ENCODE measurements at regions not wholly inside any gene's neighbourhood (a gene's known extent, or its start where the extent isn't known, plus 50 kb on each side); places are given as distances from the start of the nearest gene placed in this dataset.
A peak's percentile ranks its signal among the peaks of the same experiment; 100 is the strongest.

GRCh38 chr6:30804333-30804732 is 60.0 kb upstream of the IER3 start:
- TF ChIP-seq CTCF (IDR thresholded peaks at IDR 0.05): no peak
- H3K36me3 Mint-ChIP-seq (ENCODE audit: unreplicated experiment): no peaks in the 10 kb centered on the region
- peaks cover 23% of the 10 kb centered on the region for H3K4me1 Mint-ChIP-seq (ENCODE audit: unreplicated experiment)
- H3K27ac Mint-ChIP-seq (ENCODE audit: unreplicated experiment): no peak overlapping the region
- H3K27me3 Mint-ChIP-seq (ENCODE audit: unreplicated experiment): no peaks in the 10 kb centered on the region
- DNase-seq (ENCODE audit: extremely low spot score, unreplicated experiment): no peak
- no peak overlapping the region for H3K4me3 Mint-ChIP-seq (ENCODE audit: unreplicated experiment)
- H3K9me3 Mint-ChIP-seq (ENCODE audit: unreplicated experiment): no peaks in the 10 kb centered on the region

- Mint-ChIP-seq H3K36me3 (ENCODE audit: unreplicated experiment) (no peaks in the 10 kb centered on the region), H3K4me3 (ENCODE audit: unreplicated experiment) (no peak overlapping the region), H3K9me3 (ENCODE audit: unreplicated experiment) (no peaks in the 10 kb centered on the region)
These were observed 58.4 kb upstream of the IER3 start for GRCh38 chr6:30802731-30803130.

GRCh38 chr6:30801950-30802349 is 57.6 kb upstream of the IER3 start:
- H3K36me3 Mint-ChIP-seq (ENCODE audit: unreplicated experiment): no peaks in the 10 kb centered on the region
- no peaks in the 10 kb centered on the region for H3K9me3 Mint-ChIP-seq (ENCODE audit: unreplicated experiment)
- no peak for DNase-seq (ENCODE audit: extremely low spot score, unreplicated experiment)
- H3K27me3 Mint-ChIP-seq (ENCODE audit: unreplicated experiment): no peaks in the 10 kb centered on the region
- peaks cover 38% of the 10 kb centered on the region for H3K4me1 Mint-ChIP-seq (ENCODE audit: unreplicated experiment)
- peak overlapping the region; percentile 88 for H3K27ac Mint-ChIP-seq (ENCODE audit: unreplicated experiment)
- TF ChIP-seq CTCF (IDR thresholded peaks at IDR 0.05): no peak
- H3K4me3 Mint-ChIP-seq (ENCODE audit: unreplicated experiment): no peak overlapping the region

More at GRCh38 chr6:30802731-30803130, 58.4 kb upstream of the IER3 start:
- DNase-seq (ENCODE audit: extremely low spot score, unreplicated experiment): no peak
- no peak overlapping the region for H3K27ac Mint-ChIP-seq (ENCODE audit: unreplicated experiment)
- TF ChIP-seq CTCF (IDR thresholded peaks at IDR 0.05): no peak
- no peaks in the 10 kb centered on the region for H3K27me3 Mint-ChIP-seq (ENCODE audit: unreplicated experiment)
- peaks cover 38% of the 10 kb centered on the region for H3K4me1 Mint-ChIP-seq (ENCODE audit: unreplicated experiment)

DNA sequence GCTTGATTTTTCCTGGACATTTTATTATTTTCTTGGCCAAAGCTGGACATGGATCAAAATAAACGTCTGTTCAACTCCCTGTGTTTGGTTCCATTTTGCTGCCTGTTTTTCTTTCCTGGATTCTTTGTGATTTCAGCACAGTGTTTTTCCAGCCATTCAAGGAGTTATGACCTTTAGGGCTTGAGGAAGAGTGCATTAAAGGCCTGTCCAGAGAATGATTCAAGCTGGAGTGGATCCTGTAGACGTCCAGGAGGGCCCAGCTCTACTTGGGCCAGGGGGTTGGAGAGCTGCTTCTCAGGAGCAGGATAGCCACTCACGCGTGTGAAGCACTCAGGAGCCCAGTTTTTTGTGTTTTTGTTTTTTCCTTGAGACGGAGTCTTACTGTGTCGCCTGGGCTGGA is 56.5 kb upstream of the IER3 start:
- Mint-ChIP-seq H3K4me1 (ENCODE audit: unreplicated experiment) (peaks cover 38% of the 10 kb centered on the region), H3K27me3 (ENCODE audit: unreplicated experiment) (no peaks in the 10 kb centered on the region), H3K27ac (ENCODE audit: unreplicated experiment) (peak overlapping the region; percentile 88), H3K9me3 (ENCODE audit: unreplicated experiment) (no peaks in the 10 kb centered on the region), H3K4me3 (ENCODE audit: unreplicated experiment) (peak overlapping the region; percentile 0), H3K36me3 (ENCODE audit: unreplicated experiment) (no peaks in the 10 kb centered on the region)
- no peak for DNase-seq (ENCODE audit: extremely low spot score, unreplicated experiment)
- TF ChIP-seq CTCF (IDR thresholded peaks at IDR 0.05): no peak

GRCh38 chr6:30799210-30799609 is 54.9 kb upstream of the IER3 start:
- no peak for DNase-seq (ENCODE audit: extremely low spot score, unreplicated experiment)
- no peak overlapping the region for H3K4me3 Mint-ChIP-seq (ENCODE audit: unreplicated experiment)
- TF ChIP-seq CTCF (IDR thresholded peaks at IDR 0.05): no peak
- H3K36me3 Mint-ChIP-seq (ENCODE audit: unreplicated experiment): no peaks in the 10 kb centered on the region
- no peaks in the 10 kb centered on the region for H3K9me3 Mint-ChIP-seq (ENCODE audit: unreplicated experiment)
- H3K27me3 Mint-ChIP-seq (ENCODE audit: unreplicated experiment): no peaks in the 10 kb centered on the region
- H3K27ac Mint-ChIP-seq (ENCODE audit: unreplicated experiment): peak overlapping the region; percentile 87
- peaks cover 49% of the 10 kb centered on the region for H3K4me1 Mint-ChIP-seq (ENCODE audit: unreplicated experiment)
